ENCODE measurements at regions not wholly inside any gene's neighbourhood (a gene's known extent, or its start where the extent isn't known, plus 50 kb on each side); places are given as distances from the start of the nearest gene placed in this dataset.
A peak's percentile ranks its signal among the peaks of the same experiment; 100 is the strongest.

- TF ChIP-seq EZH2phosphoT487 (IDR thresholded peaks at IDR 0.05; ENCODE audit: borderline replicate concordance, low read depth, low read length) (no peak), CTCF (conservative IDR thresholded peaks at IDR 0.05; ENCODE audit: low read length) (no peak)
- H3K36me3 ChIP-seq (ENCODE audit: insufficient read depth, low read length): peaks cover 37% of the 10 kb centered on the region
- no peak overlapping the region for H3K4me3 ChIP-seq (ENCODE audit: low read depth, low read length, poor library complexity, severe bottlenecking)
- DNase-seq (ENCODE audit: low spot score): no peak
- no TSS peak for BruUV-seq (replicated peaks)
- no peaks in the 10 kb centered on the region for H3K9me3 ChIP-seq (ENCODE audit: low read length)
- ChIA-PET CTCF (ENCODE audit: unreplicated experiment) (no interaction called here), POLR2A (interaction anchor here (0.8 to 2.1 kb wide), 4 partner anchors 14 to 174 kb away, joined by 3 to 7 read pairs (median 4); no protein-coding TSS in a partner anchor)
- H3K9me2 ChIP-seq (ENCODE audit: insufficient read depth, low read length): no peaks in the 10 kb centered on the region
- no peak overlapping the region for H2AFZ ChIP-seq (ENCODE audit: low read length)
- H3K27ac ChIP-seq (ENCODE audit: low read depth, low read length, poor library complexity, severe bottlenecking): no peak overlapping the region
- H3K4me1 ChIP-seq (ENCODE audit: insufficient read depth, low read length, poor library complexity, severe bottlenecking): peaks cover 30% of the 10 kb centered on the region
- H3K4me2 ChIP-seq (ENCODE audit: low read length): peak overlapping the region; percentile 36
- no peaks in the 10 kb centered on the region for H4K20me1 ChIP-seq (ENCODE audit: insufficient read depth, low read length)
- H3K79me2 ChIP-seq (ENCODE audit: insufficient read depth, low read depth, low read length): no peaks in the 10 kb centered on the region
- intact Hi-C loops (cut with micrococcal nuclease; ENCODE audit: unreplicated experiment): no loop called here
Measured at GRCh38 chr9:748861-749497, 92.5 kb upstream of the DMRT1 start.

- POLR2A ChIA-PET: interaction anchor here (0.6 to 2.1 kb wide), 6 partner anchors 10 to 180 kb away, joined by 3 to 7 read pairs (median 4); no protein-coding TSS in a partner anchor
- DNase-seq (ENCODE audit: low spot score): peak; percentile 26
- Histone ChIP-seq H4K20me1 (ENCODE audit: insufficient read depth, low read length) (no peaks in the 10 kb centered on the region), H3K4me2 (ENCODE audit: low read length) (peak overlapping the region; percentile 36), H3K79me2 (ENCODE audit: insufficient read depth, low read depth, low read length) (no peaks in the 10 kb centered on the region), H2AFZ (ENCODE audit: low read length) (no peak overlapping the region), H3K4me3 (ENCODE audit: low read depth, low read length, poor library complexity, severe bottlenecking) (no peak overlapping the region), H3K9me2 (ENCODE audit: insufficient read depth, low read length) (no peaks in the 10 kb centered on the region), H3K36me3 (ENCODE audit: insufficient read depth, low read length) (peaks cover 31% of the 10 kb centered on the region), H3K9me3 (ENCODE audit: low read length) (no peaks in the 10 kb centered on the region), H3K4me1 (ENCODE audit: insufficient read depth, low read length, poor library complexity, severe bottlenecking) (peaks cover 30% of the 10 kb centered on the region), H3K27ac (ENCODE audit: low read depth, low read length, poor library complexity, severe bottlenecking) (no peak overlapping the region)
- BruUV-seq (replicated peaks): no TSS peak
- intact Hi-C loops (cut with micrococcal nuclease; ENCODE audit: unreplicated experiment): loop anchor here (2.0 kb wide), 1 partner anchor 39 kb away; no protein-coding TSS in a partner anchor
- CTCF ChIA-PET (ENCODE audit: unreplicated experiment): no interaction called here
- TF ChIP-seq EZH2phosphoT487 (IDR thresholded peaks at IDR 0.05; ENCODE audit: borderline replicate concordance, low read depth, low read length): no peak
- no peak for TF ChIP-seq CTCF (conservative IDR thresholded peaks at IDR 0.05; ENCODE audit: low read length)
Measured at GRCh38 chr9:749716-750115, 91.8 kb upstream of the DMRT1 start.

Measured in OCI-LY7 (cell line).